Testis (tissue), 2 donors: ENCODE measurements at regions not wholly inside any gene's neighbourhood (a gene's known extent, or its start where the extent isn't known, plus 50 kb on each side); places are given as distances from the start of the nearest gene placed in this dataset.

Experiments
- POLR2A ChIP-seq: fragments of 450-650 bp; IDR thresholded peaks from one replicate; pipeline ENCODE4 v1.6.1; 2017; ENCODE audit warnings: antibody characterized with exemption, mild to moderate bottlenecking, moderate library complexity
- TF ChIP-seq, protein P1 (sequence below), 3 experiments: fragments of 450-650 bp in 2 of 3; fragments of 200-600 bp in 1 of 3; sonication (generic) in 1 of 3; IDR thresholded peaks; one replicate each; pipeline ENCODE4 v1.5.1; 2016 to 2019; ENCODE audit warnings: antibody characterized with exemption in 3 of 3, mild to moderate bottlenecking in 2 of 3, moderate library complexity in 1 of 3

DNA sequence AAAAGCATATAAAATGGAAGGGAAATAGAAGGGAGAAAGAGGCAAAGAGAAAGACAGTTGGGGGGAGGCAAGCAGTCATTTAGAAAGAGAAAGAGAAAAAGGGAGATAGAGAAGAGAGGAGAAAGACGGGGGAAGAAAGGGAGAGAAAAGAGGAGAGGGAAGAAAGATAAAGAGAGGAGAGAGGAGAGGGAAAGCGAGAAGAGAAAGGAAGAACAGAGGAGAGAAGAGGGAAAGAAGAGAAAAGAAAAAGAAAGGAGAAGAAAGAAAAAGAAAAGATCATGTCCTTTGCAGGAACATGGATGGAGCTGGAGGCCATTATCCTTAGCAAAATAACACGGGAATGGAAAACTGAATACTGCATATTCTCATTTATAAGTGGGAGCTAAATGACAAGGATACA lies 247.7 kb downstream of the MIAT start:
- TF ChIP-seq, protein P1, sequence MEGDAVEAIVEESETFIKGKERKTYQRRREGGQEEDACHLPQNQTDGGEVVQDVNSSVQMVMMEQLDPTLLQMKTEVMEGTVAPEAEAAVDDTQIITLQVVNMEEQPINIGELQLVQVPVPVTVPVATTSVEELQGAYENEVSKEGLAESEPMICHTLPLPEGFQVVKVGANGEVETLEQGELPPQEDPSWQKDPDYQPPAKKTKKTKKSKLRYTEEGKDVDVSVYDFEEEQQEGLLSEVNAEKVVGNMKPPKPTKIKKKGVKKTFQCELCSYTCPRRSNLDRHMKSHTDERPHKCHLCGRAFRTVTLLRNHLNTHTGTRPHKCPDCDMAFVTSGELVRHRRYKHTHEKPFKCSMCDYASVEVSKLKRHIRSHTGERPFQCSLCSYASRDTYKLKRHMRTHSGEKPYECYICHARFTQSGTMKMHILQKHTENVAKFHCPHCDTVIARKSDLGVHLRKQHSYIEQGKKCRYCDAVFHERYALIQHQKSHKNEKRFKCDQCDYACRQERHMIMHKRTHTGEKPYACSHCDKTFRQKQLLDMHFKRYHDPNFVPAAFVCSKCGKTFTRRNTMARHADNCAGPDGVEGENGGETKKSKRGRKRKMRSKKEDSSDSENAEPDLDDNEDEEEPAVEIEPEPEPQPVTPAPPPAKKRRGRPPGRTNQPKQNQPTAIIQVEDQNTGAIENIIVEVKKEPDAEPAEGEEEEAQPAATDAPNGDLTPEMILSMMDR (IDR thresholded peaks at IDR 0.05) = no peak
- no peak for TF ChIP-seq POLR2A
